ENCODE measurements at regions not wholly inside any gene's neighbourhood (a gene's known extent, or its start where the extent isn't known, plus 50 kb on each side); places are given as distances from the start of the nearest gene placed in this dataset.

DNA sequence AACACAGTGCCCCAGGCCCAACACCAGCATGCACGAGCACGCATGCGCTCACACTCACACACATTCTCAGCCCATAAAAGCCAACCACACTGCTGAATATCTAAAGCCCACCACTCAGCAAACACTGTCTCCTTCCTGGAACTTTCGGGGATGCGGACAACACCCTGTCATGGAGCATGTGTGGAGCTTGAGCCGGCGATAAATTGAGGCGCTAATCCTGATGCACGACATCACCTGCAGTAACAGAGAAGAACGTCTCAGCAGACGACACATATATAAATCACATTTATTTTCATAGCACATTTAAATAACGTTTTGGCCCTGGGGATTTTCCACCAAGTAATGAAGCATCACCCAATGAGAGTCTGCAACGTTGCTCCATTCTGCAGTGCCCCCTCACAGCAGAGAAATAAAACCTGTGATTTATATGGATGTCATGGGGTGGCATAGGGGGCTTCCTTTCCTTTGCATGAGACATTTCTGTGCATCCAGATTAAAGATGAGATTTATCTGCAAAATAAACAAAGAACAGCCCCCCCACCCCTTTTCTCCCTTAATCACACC is 267.7 kb upstream of the NFE2L3 start:
- no peak overlapping the region for H3K4me3 ChIP-seq (replicated peaks; ENCODE audit: low read depth, low read length)
- TF ChIP-seq, protein P1, sequence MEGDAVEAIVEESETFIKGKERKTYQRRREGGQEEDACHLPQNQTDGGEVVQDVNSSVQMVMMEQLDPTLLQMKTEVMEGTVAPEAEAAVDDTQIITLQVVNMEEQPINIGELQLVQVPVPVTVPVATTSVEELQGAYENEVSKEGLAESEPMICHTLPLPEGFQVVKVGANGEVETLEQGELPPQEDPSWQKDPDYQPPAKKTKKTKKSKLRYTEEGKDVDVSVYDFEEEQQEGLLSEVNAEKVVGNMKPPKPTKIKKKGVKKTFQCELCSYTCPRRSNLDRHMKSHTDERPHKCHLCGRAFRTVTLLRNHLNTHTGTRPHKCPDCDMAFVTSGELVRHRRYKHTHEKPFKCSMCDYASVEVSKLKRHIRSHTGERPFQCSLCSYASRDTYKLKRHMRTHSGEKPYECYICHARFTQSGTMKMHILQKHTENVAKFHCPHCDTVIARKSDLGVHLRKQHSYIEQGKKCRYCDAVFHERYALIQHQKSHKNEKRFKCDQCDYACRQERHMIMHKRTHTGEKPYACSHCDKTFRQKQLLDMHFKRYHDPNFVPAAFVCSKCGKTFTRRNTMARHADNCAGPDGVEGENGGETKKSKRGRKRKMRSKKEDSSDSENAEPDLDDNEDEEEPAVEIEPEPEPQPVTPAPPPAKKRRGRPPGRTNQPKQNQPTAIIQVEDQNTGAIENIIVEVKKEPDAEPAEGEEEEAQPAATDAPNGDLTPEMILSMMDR (IDR thresholded peaks at IDR 0.05; ENCODE audit: low read length, missing control alignments), result no peak
- no peak for DNase-seq (ENCODE audit: low read depth)

DNA sequence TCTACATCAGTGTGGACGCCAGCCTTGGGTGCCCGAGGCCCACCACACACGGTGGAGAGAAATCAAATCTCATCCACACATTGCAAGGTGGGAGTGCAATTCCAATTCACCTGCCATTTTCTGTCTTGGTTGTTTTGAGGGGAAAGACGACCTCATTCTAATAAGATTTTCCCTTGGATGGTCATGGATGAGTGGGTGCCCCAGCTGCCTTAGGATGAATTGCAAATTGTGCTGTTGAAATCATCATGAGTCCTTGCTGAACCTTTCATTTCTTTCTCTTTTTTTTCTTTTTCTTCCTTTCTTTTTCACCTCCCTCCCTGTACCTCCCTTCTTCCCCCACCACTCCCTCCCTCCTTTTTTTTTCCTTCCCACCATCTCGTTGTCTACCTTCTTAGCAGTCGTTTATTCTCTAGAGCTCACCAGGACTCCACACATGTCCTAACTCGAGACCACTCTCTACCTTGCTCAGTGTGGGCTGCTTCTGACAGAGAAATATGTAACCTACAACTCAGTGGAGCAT is 266.9 kb upstream of the NFE2L3 start:
- H3K4me3 ChIP-seq (replicated peaks; ENCODE audit: low read depth, low read length), result no peak overlapping the region
- TF ChIP-seq, protein P1 (IDR thresholded peaks at IDR 0.05; ENCODE audit: low read length, missing control alignments), result no peak
- DNase-seq (ENCODE audit: low read depth), result no peak

DNA sequence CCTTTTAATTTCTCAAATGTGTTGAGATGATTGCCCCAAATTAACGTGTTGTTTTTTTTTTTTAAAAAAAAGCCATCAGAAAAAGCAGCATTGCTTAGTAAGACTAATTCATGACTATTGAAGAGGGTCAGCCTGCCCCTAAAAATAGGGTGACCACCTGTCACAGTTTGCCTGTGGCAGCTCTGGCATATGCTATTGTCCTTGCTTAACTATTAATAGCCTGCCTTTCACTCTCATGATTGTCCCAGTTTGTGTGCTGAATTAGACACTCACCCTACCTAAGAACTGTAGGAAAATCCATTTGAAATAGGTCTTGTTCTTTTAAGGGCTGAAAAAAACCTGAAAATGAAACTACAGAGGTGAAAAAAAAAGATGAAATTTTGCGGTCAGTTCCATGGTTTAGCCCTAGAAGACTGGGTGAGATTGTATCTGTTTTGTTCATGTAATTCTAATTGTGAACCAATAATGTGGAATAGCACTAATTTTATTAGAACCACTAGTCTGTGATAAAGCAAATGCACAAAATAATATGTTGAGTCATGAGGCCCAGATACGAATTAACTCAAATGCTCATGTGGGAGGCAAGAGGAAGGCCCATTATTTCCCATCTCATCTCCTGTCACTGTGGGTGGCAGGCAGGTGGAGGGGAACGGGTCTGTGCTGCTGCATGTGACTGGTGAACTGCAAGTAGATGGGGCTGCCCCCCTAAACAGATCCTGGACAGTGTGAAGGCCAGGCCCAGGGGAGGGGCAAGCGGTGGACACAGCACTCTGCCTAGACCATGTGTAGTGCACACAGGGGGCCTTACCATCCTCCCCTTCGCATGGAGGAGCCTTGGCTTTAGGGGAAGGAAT is 265.4 kb upstream of the NFE2L3 start:
- no peak overlapping the region for H3K4me3 ChIP-seq (replicated peaks; ENCODE audit: low read depth, low read length)
- TF ChIP-seq, protein P1 (IDR thresholded peaks at IDR 0.05; ENCODE audit: low read length, missing control alignments), result no peak
- DNase-seq (ENCODE audit: low read depth), result no peak

DNA sequence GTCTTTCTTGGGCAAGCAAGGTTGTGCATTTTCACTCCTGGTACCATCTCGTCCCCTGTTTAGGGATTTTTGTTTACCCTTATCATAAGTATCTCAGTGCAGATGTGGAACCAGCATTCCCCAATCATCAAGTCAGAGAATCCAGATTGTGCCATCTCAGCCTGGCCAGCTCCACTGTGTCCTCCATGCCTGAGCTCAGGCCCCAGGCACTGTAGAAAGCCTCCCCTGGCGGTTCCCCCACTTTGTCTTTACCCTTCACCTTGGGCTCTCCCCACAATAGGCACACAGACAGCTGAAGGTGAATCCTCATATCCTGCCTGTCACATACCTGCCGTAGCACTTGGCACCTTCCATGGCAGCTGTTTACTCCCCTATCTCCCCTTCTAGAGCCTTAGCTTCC is 264.7 kb upstream of the NFE2L3 start:
- TF ChIP-seq, protein P1 (IDR thresholded peaks at IDR 0.05; ENCODE audit: low read length, missing control alignments), result no peak
- DNase-seq (ENCODE audit: low read depth), result no peak
- H3K4me3 ChIP-seq (replicated peaks; ENCODE audit: low read depth, low read length), result no peak overlapping the region

DNA sequence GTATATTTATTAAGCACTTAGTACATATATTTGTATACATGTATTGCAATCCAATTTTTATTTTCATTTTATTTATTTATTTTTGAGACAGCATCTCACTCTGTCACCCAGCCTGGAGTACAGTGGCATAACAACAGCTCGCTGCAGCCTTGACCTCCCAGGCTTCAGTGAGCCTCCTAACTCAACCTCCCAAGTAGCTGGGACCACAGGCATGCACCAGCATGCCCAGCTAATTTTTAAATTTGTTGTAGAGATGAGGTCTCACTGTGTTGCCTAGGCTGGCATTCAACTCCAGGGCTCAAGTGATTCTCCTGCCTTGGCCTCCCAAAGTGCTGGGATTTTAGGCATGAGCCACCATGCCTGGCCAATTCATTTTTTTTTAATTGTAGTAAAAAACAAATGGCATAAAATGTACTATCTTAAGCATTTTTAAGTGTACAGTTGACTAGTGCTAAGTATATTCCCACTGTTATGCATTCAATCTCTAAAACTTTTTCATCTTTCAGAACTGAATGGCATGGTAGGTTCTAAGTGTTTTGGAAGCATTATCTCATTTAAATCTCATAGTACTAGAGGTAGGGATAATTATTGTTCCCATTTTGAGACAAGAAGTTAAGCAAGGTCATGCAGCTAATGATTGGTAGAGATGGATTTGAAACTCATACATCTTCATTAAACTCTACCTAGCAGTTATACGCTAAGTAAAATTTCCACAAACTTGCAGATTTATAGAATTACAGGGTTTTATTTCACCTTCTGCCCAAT is 264.0 kb upstream of the NFE2L3 start:
- DNase-seq (ENCODE audit: low read depth), result no peak
- TF ChIP-seq, protein P1 (IDR thresholded peaks at IDR 0.05; ENCODE audit: low read length, missing control alignments), result no peak
- no peak overlapping the region for H3K4me3 ChIP-seq (replicated peaks; ENCODE audit: low read depth, low read length)

DNA sequence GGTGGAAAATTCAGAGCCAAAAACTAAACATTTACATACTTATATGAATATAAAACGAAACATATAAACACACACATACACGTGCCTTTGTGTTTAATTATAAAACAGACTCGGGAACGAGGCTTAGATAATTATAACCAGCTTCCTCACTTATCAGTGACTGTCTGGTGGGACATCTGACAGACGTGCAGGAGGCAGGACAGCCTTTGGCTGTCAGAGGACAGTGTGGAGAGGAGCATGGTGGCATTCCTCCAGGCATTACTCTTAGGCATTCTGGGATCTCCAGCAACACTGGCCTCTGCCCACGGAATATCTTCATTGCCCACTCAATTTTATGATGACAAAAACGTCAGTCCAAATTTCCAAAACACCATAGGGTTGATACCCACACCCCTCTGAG is 262.2 kb upstream of the NFE2L3 start:
- no peak overlapping the region for H3K4me3 ChIP-seq (replicated peaks; ENCODE audit: low read depth, low read length)
- DNase-seq (ENCODE audit: low read depth), result no peak
- TF ChIP-seq, protein P1 (IDR thresholded peaks at IDR 0.05; ENCODE audit: low read length, missing control alignments), result no peak
